Activated T-helper 1 cell treated with anti-CD3 and anti-CD28 coated beads, Interleukin-2, amount 50 U/mL, for 16 hours (primary cell): ENCODE measurements at regions not wholly inside any gene's neighbourhood (a gene's known extent, or its start where the extent isn't known, plus 50 kb on each side); places are given as distances from the start of the nearest gene placed in this dataset.
"Not testable (repeated sequence)": the region's sequence is repeated elsewhere in the genome, so short reads cannot be mapped to it uniquely, and the experiment has no call there.

Experiments used
- DNase-seq, 2 donors: peaks; one replicate each; pipeline ENCODE4 v3.0.0-alpha.2; 2020; ENCODE audit warnings: low read depth in 1 of 2, low spot score in 1 of 2

GRCh38 chrX:148265829-148266228 is 234.6 kb upstream of the AFF2 start:
- DNase-seq: no peak

- DNase-seq: no peak
Observed at GRCh38 chrX:148268673-148269072, 231.7 kb upstream of the AFF2 start.

- no peak for DNase-seq
Observed at GRCh38 chrX:148269513-148269912, 230.9 kb upstream of the AFF2 start.

GRCh38 chrX:148270499-148270898 is 229.9 kb upstream of the AFF2 start:
- DNase-seq: no peak

GRCh38 chrX:148271263-148271662 is 229.2 kb upstream of the AFF2 start:
- no peak for DNase-seq

- DNase-seq: no peak
Observed at GRCh38 chrX:148281920-148282319, 218.5 kb upstream of the AFF2 start.

GRCh38 chrX:148282504-148282903 is 217.9 kb upstream of the AFF2 start:
- DNase-seq: no peak

DNA sequence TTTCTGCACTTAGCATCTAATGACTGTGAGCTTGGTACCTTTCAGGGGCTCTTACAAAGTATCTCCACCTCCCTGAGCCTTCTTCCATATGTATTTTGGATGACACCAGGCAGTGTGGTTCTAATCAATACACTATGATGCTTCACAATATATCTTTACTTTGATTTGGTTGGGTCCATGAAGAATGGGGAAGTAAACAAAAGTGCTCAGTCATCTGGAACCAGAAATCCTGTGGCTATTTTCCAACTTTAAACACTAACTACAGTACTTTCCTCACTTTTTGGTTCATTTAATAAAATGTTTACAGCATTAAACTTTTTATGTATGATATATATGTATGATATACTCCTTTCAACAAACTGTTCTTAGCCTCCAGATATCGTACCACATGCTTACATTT is 216.4 kb upstream of the AFF2 start:
- no peak for DNase-seq

DNA sequence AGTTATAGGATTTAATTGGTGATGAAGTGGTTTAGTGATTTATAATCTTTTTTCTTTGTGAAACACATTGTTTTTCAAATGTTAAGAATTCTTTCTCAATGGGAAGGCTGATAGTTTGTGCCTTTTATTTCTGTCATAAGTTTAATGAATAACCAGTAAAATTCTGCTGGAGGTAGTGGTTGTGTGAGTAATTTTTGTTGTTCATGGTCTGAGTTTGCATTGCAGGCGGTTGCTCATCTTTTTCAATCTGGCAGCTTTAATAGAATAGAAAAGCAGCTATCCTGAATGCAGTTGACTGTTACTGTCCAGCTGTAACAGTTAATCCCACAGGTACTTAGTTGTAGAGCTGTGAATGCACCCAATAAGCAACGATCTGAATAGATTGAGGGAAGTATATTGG is 215.6 kb upstream of the AFF2 start:
- no peak for DNase-seq

- no peak for DNase-seq
Observed at GRCh38 chrX:148288451-148288850, 212.0 kb upstream of the AFF2 start.

DNA sequence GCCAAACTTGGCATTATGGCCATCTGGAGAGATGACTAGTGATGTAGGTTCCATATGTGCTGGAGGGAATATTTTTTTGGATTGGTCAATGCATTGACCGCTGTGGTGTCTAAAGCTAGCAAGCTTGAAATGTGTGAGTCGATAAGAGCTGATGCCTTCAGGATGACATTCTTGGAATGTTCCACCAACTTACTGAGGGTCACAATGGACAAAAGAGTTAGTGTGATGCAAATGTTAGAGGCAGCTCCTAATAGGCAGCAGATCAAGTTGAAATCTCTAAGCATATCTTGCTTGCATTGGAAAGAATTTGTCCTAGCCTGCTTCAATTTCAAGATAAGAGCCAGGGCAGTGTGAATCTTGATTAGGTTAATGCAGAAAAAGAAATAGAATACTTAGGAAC is 210.4 kb upstream of the AFF2 start:
- DNase-seq: no peak

GRCh38 chrX:148290931-148291330 is 209.5 kb upstream of the AFF2 start:
- no peak for DNase-seq

DNA sequence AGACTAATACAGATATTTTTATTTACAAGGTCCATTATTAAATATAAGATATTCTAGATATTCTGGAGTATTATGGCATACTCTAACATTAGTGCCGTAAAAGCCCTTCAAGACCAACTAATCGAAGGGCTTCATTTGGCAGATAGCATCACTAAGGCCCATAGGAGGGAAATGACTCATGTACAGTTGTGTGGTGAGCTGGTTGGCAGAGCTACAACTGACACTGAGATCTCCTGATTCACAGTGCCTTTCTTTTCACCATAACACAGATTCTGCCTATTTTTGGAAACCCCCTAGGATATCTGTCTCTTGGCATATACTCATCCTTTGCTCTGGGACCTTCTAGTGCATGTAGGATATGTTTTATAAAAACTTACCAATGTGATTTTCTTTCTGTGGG is 201.7 kb upstream of the AFF2 start:
- no peak for DNase-seq

GRCh38 chrX:148305214-148305613 is 195.2 kb upstream of the AFF2 start:
- DNase-seq: not testable (repeated sequence)

DNA sequence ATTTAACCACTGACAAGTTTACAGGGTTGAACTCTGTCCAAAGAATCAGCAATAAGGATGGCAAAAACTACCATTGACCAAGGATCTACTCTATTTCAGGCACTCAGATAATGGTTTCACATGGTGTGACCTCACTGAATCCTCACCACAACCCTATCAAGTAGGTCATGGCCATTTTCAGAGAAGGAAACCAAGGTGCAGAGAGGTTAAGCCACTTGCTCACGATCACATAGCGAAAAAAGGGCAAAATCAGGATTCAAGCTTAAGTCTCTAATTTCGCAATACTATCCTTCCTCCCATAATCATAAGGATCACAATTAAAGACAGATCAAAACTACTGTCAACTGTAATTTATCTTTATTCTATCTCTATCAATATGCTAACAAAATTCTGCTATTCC is 191.0 kb upstream of the AFF2 start:
- DNase-seq: no peak

- DNase-seq: peak; percentile 7 to 12
Observed at GRCh38 chrX:148310426-148311165, 189.8 kb upstream of the AFF2 start.

GRCh38 chrX:148311544-148311943 is 188.9 kb upstream of the AFF2 start:
- no peak for DNase-seq

- no peak for DNase-seq
Observed at GRCh38 chrX:148314876-148315275, 185.5 kb upstream of the AFF2 start.

- DNase-seq: no peak
Observed at GRCh38 chrX:148316446-148316845, 184.0 kb upstream of the AFF2 start.

- no peak for DNase-seq
Observed at GRCh38 chrX:148322906-148323305, 177.5 kb upstream of the AFF2 start.

DNA sequence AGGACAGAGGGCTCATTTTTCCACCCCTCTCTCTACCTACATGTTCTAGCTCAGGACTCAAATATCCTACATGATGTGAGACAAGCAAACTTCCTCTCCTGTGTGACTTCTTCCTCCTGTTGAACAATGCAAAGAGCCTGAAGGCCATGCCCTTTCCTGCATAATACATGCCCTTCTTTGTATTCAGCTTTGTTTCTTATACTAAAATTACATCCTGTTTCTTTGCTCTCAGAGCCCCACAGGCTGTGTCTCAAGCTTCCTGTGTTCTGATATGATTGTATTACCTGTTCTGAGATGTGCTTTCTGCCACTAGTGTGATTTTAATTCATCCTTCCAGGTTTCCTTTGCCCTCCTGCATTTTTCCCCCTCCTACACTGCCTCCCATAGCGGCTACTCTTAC is 166.4 kb upstream of the AFF2 start:
- no peak for DNase-seq

DNA sequence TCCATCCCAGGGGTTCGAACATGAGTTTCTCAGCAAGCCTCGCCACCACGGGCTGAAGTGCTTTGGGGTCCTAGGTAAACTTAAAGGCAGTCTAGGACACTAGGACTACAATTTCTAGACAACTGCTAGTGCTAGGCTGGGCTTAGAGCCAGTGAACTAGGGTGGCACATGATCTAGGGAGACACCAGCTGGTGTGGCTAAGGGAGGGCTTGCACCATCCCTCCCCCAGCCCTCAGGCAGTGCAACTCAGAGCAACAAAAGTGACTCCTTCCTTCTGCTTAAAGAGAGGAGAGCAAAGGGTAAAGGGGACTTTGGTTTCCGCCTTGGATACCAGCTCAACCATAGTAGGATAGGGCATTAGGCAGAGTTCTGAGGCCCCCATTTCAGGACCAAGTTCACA is 162.5 kb upstream of the AFF2 start:
- no peak for DNase-seq

- no peak for DNase-seq
Observed at GRCh38 chrX:148354916-148355315, 145.5 kb upstream of the AFF2 start.

- DNase-seq: no peak
Observed at GRCh38 chrX:148361641-148362040, 138.8 kb upstream of the AFF2 start.
